Amygdala (tissue), 56 donors: ENCODE measurements at regions not wholly inside any gene's neighbourhood (a gene's known extent, or its start where the extent isn't known, plus 50 kb on each side); places are given as distances from the start of the nearest gene placed in this dataset.

ENCODE experiments used
- DNase-seq, 56 donors: peaks; one replicate each; lab custom pipeline; 2025; lab: John Stamatoyannopoulos, UW

- no peak for DNase-seq
Measured at GRCh38 chr5:58403822-58404433, 56.0 kb downstream of the PLK2 start.

DNA sequence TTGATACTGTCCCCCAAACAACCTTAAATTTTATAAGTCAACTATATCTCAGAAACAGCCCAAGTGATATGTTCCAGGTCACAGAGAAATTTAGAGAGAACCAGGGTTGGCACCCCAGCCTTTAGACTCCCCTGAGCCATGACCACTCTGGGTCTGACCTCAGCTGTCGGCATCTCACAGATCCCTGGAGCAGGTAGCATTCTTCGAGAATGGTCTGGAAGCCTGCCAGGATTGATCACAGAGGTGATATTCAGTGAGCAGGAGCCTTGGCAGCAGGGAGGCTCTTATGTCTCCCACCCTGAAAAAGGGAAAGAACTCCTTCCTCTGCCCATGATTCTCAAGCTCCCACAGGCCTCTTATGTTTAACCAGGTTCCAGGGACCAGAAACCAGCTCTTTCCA, 58.2 kb downstream of the PLK2 start:
- DNase-seq: no peak

DNA sequence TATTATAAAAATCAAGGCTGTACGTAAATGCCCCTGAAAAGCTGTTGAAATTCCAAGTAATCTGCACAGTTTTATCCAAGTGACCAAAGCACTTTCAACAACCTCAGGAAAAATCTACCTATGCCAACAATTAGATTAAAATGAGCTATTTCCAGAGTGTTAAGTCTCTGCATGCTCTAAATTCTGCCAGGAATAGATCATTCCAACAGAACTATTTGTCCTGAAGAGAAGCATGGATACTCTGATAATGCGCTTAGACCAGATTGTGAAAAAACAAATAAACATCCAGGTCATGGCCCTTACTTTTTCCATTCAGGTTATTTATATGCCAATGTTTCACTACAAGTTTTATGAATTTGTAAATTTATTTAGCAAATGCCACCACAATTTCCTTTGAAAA, 59.1 kb downstream of the PLK2 start:
- DNase-seq: no peak

- no peak for DNase-seq
Measured at GRCh38 chr5:58399951-58400350, 59.9 kb downstream of the PLK2 start.

- DNase-seq: no peak
Measured at GRCh38 chr5:58394339-58394738, 65.5 kb downstream of the PLK2 start.

DNA sequence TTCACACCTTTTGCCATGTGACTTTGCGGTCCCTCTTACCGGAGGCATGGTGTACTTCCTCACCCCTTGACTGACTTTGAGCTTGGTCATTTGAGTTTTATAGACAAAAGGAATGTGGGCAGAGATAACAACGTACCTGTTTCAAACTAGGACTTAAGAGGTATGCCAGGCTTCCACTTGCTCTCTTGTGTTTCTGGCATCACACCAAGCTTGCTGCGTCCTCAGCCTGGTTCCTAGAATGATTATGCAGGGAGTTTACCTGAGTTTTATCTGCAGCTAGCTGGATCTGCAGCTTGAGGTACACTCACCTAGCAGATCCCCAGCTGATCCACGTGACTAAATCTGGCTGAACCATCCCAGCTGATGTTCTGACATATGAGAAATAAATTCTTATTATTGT, 66.2 kb downstream of the PLK2 start:
- DNase-seq: no peak

GRCh38 chr5:58392496-58392895, 67.4 kb downstream of the PLK2 start:
- no peak for DNase-seq

- DNase-seq: no peak
Measured at GRCh38 chr5:58383448-58383847, 76.4 kb downstream of the PLK2 start.

GRCh38 chr5:58382131-58382534, 77.8 kb downstream of the PLK2 start:
- no peak for DNase-seq

DNA sequence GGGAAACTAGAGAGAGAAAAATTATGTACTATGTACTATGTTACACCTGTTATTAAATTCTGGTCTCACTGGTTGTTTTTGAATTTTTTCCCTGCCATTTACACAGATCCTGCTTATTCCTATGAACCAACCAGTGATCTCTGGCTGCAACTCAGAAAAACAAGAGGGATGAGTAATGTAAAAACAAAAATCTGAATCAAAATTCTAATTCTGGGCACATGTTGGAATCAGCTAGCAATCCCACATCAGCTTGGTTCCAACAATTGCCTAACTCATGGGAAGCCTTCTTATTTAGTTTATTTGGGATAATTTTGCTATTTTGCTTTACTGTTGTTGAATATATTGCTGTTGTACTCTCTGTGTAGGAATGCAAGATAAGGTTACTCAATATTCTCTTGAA, 78.3 kb downstream of the PLK2 start:
- no peak for DNase-seq

GRCh38 chr5:58380655-58381054, 79.2 kb downstream of the PLK2 start:
- DNase-seq: no peak

DNA sequence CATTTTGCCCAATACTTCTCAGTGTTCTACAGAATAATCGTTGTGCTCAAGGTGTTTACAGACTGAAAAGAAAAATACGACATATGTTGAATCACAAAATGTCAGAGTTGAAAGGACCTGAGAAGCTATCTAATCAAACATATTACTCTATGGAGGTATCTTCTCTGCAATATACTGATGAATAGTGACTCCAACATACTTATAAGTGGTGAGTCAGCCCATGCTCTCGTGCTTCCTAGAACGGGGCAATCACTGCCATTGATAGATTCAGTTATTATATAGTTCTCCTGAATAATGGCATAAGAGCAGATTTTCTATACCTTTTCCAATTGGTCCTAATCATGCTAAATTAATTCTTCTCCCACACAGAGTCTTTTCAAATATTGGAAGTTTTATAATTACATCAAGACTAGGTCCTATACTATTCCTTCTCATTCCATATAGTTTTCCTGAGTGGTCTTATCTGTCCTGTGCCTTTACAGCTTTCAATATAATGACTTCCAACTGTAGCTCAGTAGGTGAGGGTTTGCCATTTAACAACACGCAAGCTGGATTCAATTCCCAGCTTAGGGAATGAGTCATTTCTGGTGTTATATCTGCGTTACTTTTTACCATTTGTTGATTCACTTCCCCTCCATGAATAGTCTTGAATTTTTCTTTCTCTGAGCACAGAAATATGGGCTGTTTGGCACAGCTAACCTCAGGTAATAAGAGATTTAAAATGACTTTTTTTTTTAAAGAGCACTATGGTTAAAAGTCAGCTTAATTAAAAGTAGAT, 81.1 kb downstream of the PLK2 start:
- DNase-seq: no peak

DNA sequence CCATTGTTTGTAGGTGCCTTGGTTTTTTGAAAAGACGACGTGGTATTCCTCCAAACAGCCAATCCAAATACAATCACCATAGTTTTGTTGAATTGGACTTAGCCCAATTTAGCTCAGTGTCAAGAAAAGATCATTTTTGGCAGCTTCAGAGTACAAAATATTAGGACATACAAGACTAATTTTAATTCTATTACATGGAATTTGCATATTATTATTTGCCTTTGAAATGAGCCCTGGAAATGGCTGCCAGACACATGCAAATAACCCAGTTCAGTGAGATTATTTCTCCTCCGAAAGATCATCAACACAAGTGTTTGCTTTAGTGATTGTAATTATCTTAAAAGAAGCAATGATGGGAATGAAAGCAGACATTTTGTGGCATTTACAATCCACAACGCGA, 89.3 kb downstream of the PLK2 start:
- no peak for DNase-seq

DNA sequence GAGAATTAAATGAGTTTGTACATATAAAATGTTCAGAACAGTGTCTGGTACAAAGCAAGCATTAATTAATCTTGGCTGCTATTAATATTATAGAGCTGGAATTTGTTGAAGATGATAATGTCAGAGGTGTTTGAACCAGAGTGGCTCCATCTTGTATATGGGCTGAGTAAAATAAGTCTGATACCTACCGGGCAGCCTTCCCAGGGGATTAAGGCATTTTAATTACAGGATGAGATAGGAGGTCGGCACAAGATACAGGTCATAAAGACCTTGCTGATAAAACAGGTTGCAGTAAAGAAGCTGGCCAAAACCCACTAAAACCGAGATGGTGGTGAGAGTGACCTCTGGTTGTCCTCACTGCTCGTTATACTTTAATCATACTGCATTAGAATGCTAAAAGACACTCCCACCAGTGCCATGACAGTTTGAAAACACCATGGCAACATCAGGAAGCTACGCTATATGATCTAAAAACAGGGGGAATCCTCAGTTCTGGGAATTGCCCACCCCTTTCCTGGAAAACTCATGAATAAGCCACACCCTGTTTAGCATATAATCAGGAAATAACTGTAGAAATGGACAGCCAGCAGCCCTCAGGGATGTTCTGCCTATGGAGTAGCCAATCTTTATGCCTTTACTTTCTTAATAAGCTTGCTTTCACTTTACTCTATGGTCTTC, 90.2 kb downstream of the PLK2 start:
- no peak for DNase-seq

DNA sequence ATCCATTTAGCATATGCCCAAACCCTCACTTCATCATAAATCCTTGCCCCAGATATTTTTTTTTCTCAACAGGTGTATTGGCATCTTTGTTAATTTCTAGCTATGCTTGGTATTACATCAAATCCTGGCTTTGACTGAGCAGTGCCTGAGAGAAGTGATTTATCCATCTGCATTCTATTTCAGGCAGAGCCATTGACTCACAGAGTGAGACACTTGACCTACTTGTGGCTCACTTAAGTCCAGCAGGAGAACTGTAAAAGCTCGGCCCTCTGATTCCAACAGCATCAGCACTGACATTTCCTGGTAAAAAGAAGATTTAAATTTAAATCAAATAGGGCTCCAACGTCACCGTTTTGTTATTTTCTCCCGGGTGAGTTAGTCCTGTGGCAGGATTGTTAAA, 93.4 kb downstream of the PLK2 start:
- DNase-seq: no peak

- DNase-seq: no peak
Measured at GRCh38 chr5:58365791-58366190, 94.1 kb downstream of the PLK2 start.

GRCh38 chr5:58363461-58364249, 96.2 kb downstream of the PLK2 start:
- no peak for DNase-seq

GRCh38 chr5:58362135-58362534, 97.8 kb downstream of the PLK2 start:
- no peak for DNase-seq

DNA sequence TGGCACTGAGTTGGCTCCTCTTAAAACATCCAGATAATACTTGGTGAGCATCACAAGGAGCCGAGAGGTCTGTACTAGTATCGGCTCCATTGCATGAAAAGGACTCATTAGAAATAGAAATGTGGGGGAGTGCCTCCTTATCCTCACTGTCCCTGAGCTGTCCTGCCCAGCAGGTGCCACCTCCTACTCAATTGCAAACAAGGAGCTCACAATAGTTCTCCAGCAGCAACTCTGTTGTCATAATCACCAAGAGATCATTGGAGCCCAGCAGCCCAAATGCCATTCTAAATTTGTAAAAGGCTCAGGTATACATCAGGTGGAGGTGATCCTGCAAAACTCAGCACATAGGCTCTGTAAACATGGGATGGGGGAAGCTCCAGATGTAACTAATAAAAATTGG, 99.1 kb downstream of the PLK2 start:
- peak in 1 of 56 donors; percentile 1 for DNase-seq

GRCh38 chr5:58359981-58360380, 99.9 kb downstream of the PLK2 start:
- no peak for DNase-seq
